Right lobe of liver (tissue), 4 donors: ENCODE measurements at regions not wholly inside any gene's neighbourhood (a gene's known extent, or its start where the extent isn't known, plus 50 kb on each side); places are given as distances from the start of the nearest gene placed in this dataset.

Experiments
- POLR2A ChIP-seq: fragments of 450-650 bp; IDR thresholded peaks from one replicate; pipeline ENCODE4 v1.6.1; 2017; ENCODE audit warnings: antibody characterized with exemption, mild to moderate bottlenecking
- TF ChIP-seq, protein P1 (sequence below), 4 donors: fragments of 200-600 bp in 3 of 4; fragments of 450-650 bp in 1 of 4; IDR thresholded peaks; one replicate each; pipeline versions ENCODE4 v1.5.1 to v1.8.0; 2016 to 2022; ENCODE audit warnings: antibody characterized with exemption in 4 of 4, mild to moderate bottlenecking in 2 of 4
- donor health status: DM: no; HTN: no; CAD: no.
- donor health status: DM: no; HTN: no; CAD: no.
- donor health status: DM: no; HTN: yes; CAD: no.

DNA sequence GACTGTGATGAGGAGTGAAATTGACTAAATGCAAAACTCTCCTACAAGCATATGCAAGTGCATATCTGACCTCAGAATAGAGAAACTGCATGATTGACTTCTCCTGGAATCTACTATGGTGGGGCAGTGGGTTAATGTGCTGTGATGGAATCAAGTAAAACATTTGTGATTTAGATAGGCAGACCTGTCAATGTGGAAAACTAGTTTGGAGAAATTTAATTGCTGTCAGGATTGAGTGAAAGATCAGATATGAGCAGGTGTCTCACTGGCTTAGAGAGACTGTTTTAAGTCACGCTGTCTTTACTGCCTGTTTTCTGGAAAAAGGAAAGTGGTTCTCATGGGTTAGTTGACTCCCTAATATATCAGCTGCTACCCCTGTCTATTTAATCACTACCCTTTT lies 881.0 kb upstream of the CNTNAP5 start:
- no peak for TF ChIP-seq POLR2A
- TF ChIP-seq, protein P1, sequence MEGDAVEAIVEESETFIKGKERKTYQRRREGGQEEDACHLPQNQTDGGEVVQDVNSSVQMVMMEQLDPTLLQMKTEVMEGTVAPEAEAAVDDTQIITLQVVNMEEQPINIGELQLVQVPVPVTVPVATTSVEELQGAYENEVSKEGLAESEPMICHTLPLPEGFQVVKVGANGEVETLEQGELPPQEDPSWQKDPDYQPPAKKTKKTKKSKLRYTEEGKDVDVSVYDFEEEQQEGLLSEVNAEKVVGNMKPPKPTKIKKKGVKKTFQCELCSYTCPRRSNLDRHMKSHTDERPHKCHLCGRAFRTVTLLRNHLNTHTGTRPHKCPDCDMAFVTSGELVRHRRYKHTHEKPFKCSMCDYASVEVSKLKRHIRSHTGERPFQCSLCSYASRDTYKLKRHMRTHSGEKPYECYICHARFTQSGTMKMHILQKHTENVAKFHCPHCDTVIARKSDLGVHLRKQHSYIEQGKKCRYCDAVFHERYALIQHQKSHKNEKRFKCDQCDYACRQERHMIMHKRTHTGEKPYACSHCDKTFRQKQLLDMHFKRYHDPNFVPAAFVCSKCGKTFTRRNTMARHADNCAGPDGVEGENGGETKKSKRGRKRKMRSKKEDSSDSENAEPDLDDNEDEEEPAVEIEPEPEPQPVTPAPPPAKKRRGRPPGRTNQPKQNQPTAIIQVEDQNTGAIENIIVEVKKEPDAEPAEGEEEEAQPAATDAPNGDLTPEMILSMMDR (IDR thresholded peaks at IDR 0.05), result no peak
